HepG2 (cell line): ENCODE measurements at regions not wholly inside any gene's neighbourhood (a gene's known extent, or its start where the extent isn't known, plus 50 kb on each side); places are given as distances from the start of the nearest gene placed in this dataset.

Experiments used
- ATAC-seq: fragments of 200-7000 bp; cut with Tn5 transposase; 3 replicates; pipeline ENCODE4 v1.9.1; 2020; ENCODE audit warnings: mild to moderate bottlenecking, moderate library complexity
- BruUV-seq: library from RNA; stranded (reverse); fragments of 400-500 nt; replicated peaks from 2 replicates; lab custom pipeline; 2021; lab: Mats Ljungman, UMichigan
- CTCF ChIA-PET: fragments of 300-600 bp; formaldehyde crosslinking; extraction: SDS; loops from one replicate; lab custom pipeline; 2021; ENCODE audit warnings: low total read pairs, inconsistent platforms, low intra/inter-chr PET ratio; lab: Yijun Ruan, JAX
- POLR2A ChIA-PET: fragments of 350-600 bp; sonication (Branson Sonifier 250); formaldehyde crosslinking; loops from one replicate; lab custom pipeline; 2020; ENCODE audit warnings: antibody characterized with exemption, inconsistent platforms; lab: Yijun Ruan, JAX
- DNase-seq: peaks from one replicate; pipeline ENCODE4 v3.0.0-alpha.2; 2015; ENCODE audit warnings: low spot score
- FAIRE-seq: peaks from 3 replicates; lab custom pipeline; 2011; peaks lifted over from hg19 to GRCh38; lab: Jason Lieb, UNC
- H2AFZ ChIP-seq: one replicate; pipeline ENCODE4 v1.6.1; 2011; ENCODE audit warnings: low read length, inconsistent platforms
- H3K27ac ChIP-seq: fragments of 300-600 bp; 3 replicates; pipeline ENCODE4 v1.8.0; 2011; ENCODE audit warnings: mixed run types, mild to moderate bottlenecking, mixed read lengths, low read length, inconsistent platforms; ENCODE audit not compliant: insufficient read depth; ENCODE audit errors: extremely low read length
- H3K27me3 ChIP-seq, 2 experiments: fragments of 200-600 bp in 1 of 2; 2 replicates in 1 of 2; 3 replicates in 1 of 2; pipeline versions ENCODE4 v1.6.0 to v1.8.0; 2011; ENCODE audit warnings: low read length in 2 of 2, mild to moderate bottlenecking in 2 of 2, moderate library complexity in 2 of 2, inconsistent platforms in 1 of 2; ENCODE audit not compliant: insufficient read depth in 2 of 2, control insufficient read depth in 1 of 2
- H3K36me3 ChIP-seq, 2 experiments: fragments of 200-600 bp in 1 of 2; replicated peaks in 1 of 2; 2 replicates in 1 of 2; 3 replicates in 1 of 2; pipeline versions ENCODE4 v1.5.1 to v1.8.0; 2011; ENCODE audit warnings: low read length in 2 of 2, inconsistent platforms in 1 of 2; ENCODE audit not compliant: insufficient read depth in 2 of 2, control insufficient read depth in 1 of 2
- H3K4me1 ChIP-seq: 2 replicates; pipeline ENCODE4 v1.5.1; 2012; ENCODE audit warnings: low read length, inconsistent platforms; ENCODE audit not compliant: insufficient read depth
- H3K4me2 ChIP-seq: 2 replicates; pipeline ENCODE4 v1.6.0; 2011; ENCODE audit warnings: low read depth, low read length, inconsistent platforms
- H3K4me3 ChIP-seq, 3 experiments: fragments of 200-600 bp in 1 of 3; sonication (generic), shearing (Covaris generic) in 1 of 3; replicated peaks in 1 of 3; 2 replicates each; pipeline ENCODE4 v1.5.1; 2011 to 2016; ENCODE audit warnings: low read length in 3 of 3, inconsistent platforms in 2 of 3, low read depth in 2 of 3, mild to moderate bottlenecking in 2 of 3, control low read depth in 1 of 3, mixed read lengths in 1 of 3; ENCODE audit not compliant: insufficient read depth in 1 of 3
- H3K79me2 ChIP-seq: one replicate; pipeline ENCODE4 v1.6.1; 2011; ENCODE audit warnings: low read length, inconsistent platforms; ENCODE audit not compliant: insufficient read depth
- H3K9ac ChIP-seq: 2 replicates; pipeline ENCODE4 v1.6.0; 2011; ENCODE audit warnings: mild to moderate bottlenecking, low read depth, low read length, inconsistent platforms; ENCODE audit not compliant: insufficient read depth
- H3K9me3 ChIP-seq: 2 replicates; pipeline ENCODE4 v1.5.1; 2012; ENCODE audit warnings: mild to moderate bottlenecking, low read length
- H4K20me1 ChIP-seq: 2 replicates; pipeline ENCODE4 v1.6.0; 2011; ENCODE audit warnings: inconsistent platforms, mild to moderate bottlenecking, low read length, moderate library complexity; ENCODE audit not compliant: insufficient read depth
- ATF6 ChIP-seq: sonication (generic); formaldehyde crosslinking; conservative IDR thresholded peaks from 2 replicates; pipeline ENCODE4 v1.4.0; 2020; ENCODE audit warnings: missing genetic modification reagents
- CHD4 ChIP-seq: fragments of 200-600 bp; sonication (generic); IDR thresholded peaks from 2 replicates; pipeline ENCODE4 v1.7.0; 2017; ENCODE audit warnings: mild to moderate bottlenecking, low read length, borderline replicate concordance
- HNRNPK ChIP-seq: fragments of 200-400 bp; formaldehyde crosslinking; IDR thresholded peaks from 2 replicates; pipeline ENCODE4 v1.6.1; 2018; ENCODE audit warnings: low read length, low read depth, moderate library complexity, mild to moderate bottlenecking; ENCODE audit not compliant: poor library complexity, severe bottlenecking
- KMT2A ChIP-seq: sonication (generic); formaldehyde crosslinking; IDR thresholded peaks from 2 replicates; pipeline ENCODE4 v1.4.0; 2020; ENCODE audit warnings: missing genetic modification reagents
- NAIF1 ChIP-seq: sonication (generic); formaldehyde crosslinking; IDR thresholded peaks from 2 replicates; pipeline ENCODE4 v1.5.0; 2020; ENCODE audit warnings: mild to moderate bottlenecking, missing genetic modification reagents, borderline replicate concordance
- PITX1 ChIP-seq: sonication (generic); formaldehyde crosslinking; IDR thresholded peaks from 2 replicates; pipeline ENCODE4 v1.5.1; 2020; ENCODE audit warnings: mild to moderate bottlenecking, missing genetic modification reagents
- SNAI1 ChIP-seq: sonication (generic); formaldehyde crosslinking; IDR thresholded peaks from 2 replicates; pipeline ENCODE4 v1.5.0; 2020; ENCODE audit warnings: mild to moderate bottlenecking, missing genetic modification reagents, borderline replicate concordance
- ZFP91 ChIP-seq: sonication (generic); formaldehyde crosslinking; IDR thresholded peaks from 2 replicates; pipeline ENCODE4 v1.9.0; 2022; ENCODE audit warnings: missing genetic modification reagents, mild to moderate bottlenecking, borderline replicate concordance
- ZFYVE20 ChIP-seq: sonication (generic); formaldehyde crosslinking; IDR thresholded peaks from 2 replicates; pipeline ENCODE4 v1.8.0; 2023; ENCODE audit warnings: low read depth, mild to moderate bottlenecking, moderate library complexity, missing genetic modification reagents, borderline replicate concordance
- ZHX1 ChIP-seq: sonication (generic); formaldehyde crosslinking; IDR thresholded peaks from 2 replicates; pipeline ENCODE4 v1.8.1; 2022; ENCODE audit warnings: low read depth, mild to moderate bottlenecking, missing genetic modification reagents
- ZMAT5 ChIP-seq: sonication (generic); formaldehyde crosslinking; IDR thresholded peaks from 2 replicates; pipeline ENCODE4 v1.5.0; 2020; ENCODE audit warnings: mild to moderate bottlenecking, low read depth, missing genetic modification reagents, borderline replicate concordance
- ZNF34 ChIP-seq: sonication (generic); formaldehyde crosslinking; IDR thresholded peaks from 2 replicates; pipeline ENCODE4 v1.4.0; 2020; ENCODE audit warnings: mild to moderate bottlenecking, missing genetic modification reagents, borderline replicate concordance
- WGBS: methylation state at CpG from one replicate; pipeline ENCODE4 v1.1.6; 2017; ENCODE audit warnings: low lambda C conversion rate; 5-methylcytosine and 5-hydroxymethylcytosine counted together
- in situ Hi-C: cut with HindIII; loops from 2 replicates; pipeline ENCODE4 v1.10.0; 2017; ENCODE audit warnings: low pct_unique_long_range_greater_than_20kb; ENCODE audit not compliant: extremely low pct_ligation_motif_present
- intact Hi-C: fragments of 100-400 bp; cut with micrococcal nuclease; formaldehyde crosslinking; loops from one replicate; pipeline ENCODE4 v1.10.0; 2022; ENCODE audit not compliant: unreplicated experiment

DNA sequence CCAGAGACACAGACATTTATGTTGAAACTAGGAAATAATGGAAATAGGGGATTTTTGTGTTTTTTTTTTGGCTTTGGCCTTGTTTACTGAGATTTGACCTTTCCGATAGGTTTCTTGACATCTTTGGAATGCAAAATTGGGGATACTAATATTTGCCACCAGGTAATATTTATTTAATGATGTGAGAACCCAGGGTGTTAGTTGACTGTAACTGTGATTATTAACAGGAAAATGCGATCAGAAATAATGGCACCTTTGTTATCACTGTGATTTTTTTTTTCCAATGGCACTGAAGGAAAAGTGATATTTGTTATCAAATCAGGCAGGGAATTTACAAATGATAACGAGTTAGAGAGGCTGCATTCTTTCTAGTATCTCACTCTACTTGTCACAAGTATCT is 330.5 kb downstream of the SOX4 start:
- ChIA-PET CTCF (no interaction called here), POLR2A (no interaction called here)
- Histone ChIP-seq H2AFZ (no peak overlapping the region), H3K36me3 (no peaks in the 10 kb centered on the region), H3K27me3 (no peaks in the 10 kb centered on the region; a peak in 1 of 5 replicates), H3K9me3 (no peaks in the 10 kb centered on the region), H3K9ac (no peak overlapping the region), H3K79me2 (no peaks in the 10 kb centered on the region), H4K20me1 (no peaks in the 10 kb centered on the region), H3K27ac (no peak overlapping the region), H3K4me3 (no peak overlapping the region), H3K4me2 (no peak overlapping the region), H3K4me1 (no peaks in the 10 kb centered on the region)
- DNase-seq (no peak), ATAC-seq (no peak), FAIRE-seq (no peak)
- WGBS: 11% methylated on average over 3 of the region's 3 CpGs
- TF ChIP-seq ZNF34 (CRISPR knock-in tag) (no peak), ZMAT5 (no peak), HNRNPK (no peak), ATF6 (CRISPR knock-in tag) (no peak), ZFYVE20 (CRISPR knock-in tag) (no peak)
- no TSS peak for BruUV-seq
- in situ Hi-C loops (no loop called here), intact Hi-C loops (no loop called here)

- CTCF ChIA-PET: no interaction called here
- WGBS: 2% methylated on average over 3 of the region's 3 CpGs
- H3K27ac ChIP-seq: no peak overlapping the region
- ATAC-seq (peak; percentile 60), DNase-seq (peak; percentile 60), FAIRE-seq (no peak)
- no peak overlapping the region for H3K4me2 ChIP-seq
- no peak overlapping the region for H3K4me3 ChIP-seq
- H3K27me3 ChIP-seq: no peaks in the 10 kb centered on the region
- H3K79me2 ChIP-seq: no peaks in the 10 kb centered on the region
- H3K4me1 ChIP-seq: no peaks in the 10 kb centered on the region
- H4K20me1 ChIP-seq: no peaks in the 10 kb centered on the region
- no peaks in the 10 kb centered on the region for H3K9me3 ChIP-seq
- BruUV-seq: no TSS peak
- no peaks in the 10 kb centered on the region for H3K36me3 ChIP-seq
- POLR2A ChIA-PET: no interaction called here
- H3K9ac ChIP-seq: no peak overlapping the region
- in situ Hi-C loops: loop anchor here (25.0 kb wide), 1 partner anchor 1042 kb away; no protein-coding TSS in a partner anchor
- intact Hi-C loops: no loop called here
- no peak overlapping the region for H2AFZ ChIP-seq
- no peak for TF ChIP-seq CHD4
- no peak for TF ChIP-seq SNAI1
- TF ChIP-seq ZHX1 (CRISPR knock-in tag): no peak
- TF ChIP-seq PITX1: no peak
- no peak for TF ChIP-seq NAIF1
- no peak for TF ChIP-seq KMT2A (CRISPR knock-in tag)
- no peak for TF ChIP-seq ZFP91
These were observed 335.3 kb downstream of the SOX4 start for GRCh38 chr6:21928827-21929226.
